HCT116 (cell line): ENCODE measurements at regions not wholly inside any gene's neighbourhood (a gene's known extent, or its start where the extent isn't known, plus 50 kb on each side); places are given as distances from the start of the nearest gene placed in this dataset.

ENCODE experiments used
- ATAC-seq: fragments of 200-7000 bp; cut with Tn5 transposase; 2 replicates; pipeline ENCODE4 v1.9.1; 2020; ENCODE audit warnings: mild to moderate bottlenecking, moderate library complexity
- BruUV-seq: library from RNA; stranded (reverse); fragments of 400-500 nt; replicated peaks from 2 replicates; lab custom pipeline; 2021; lab: Mats Ljungman, UMichigan
- CTCF ChIA-PET: fragments of 300-600 bp; sonication (Branson Sonifier 250); formaldehyde crosslinking; loops from one replicate; lab custom pipeline; 2021; ENCODE audit warnings: antibody characterized with exemption; lab: Charles Lee
- POLR2A ChIA-PET: fragments of 300-600, 350-600 bp; sonication (Branson Sonifier 250); formaldehyde crosslinking; loops from one replicate; lab custom pipeline; 2021; ENCODE audit warnings: antibody characterized with exemption; lab: Charles Lee
- RAD21 ChIA-PET, 2 experiments: fragments of 300-600 bp; sonication (Branson Sonifier 250); formaldehyde crosslinking; loops; one replicate each; lab custom pipeline; 2023; ENCODE audit warnings: low total read pairs in 2 of 2; ENCODE audit not compliant: uncharacterized antibody in 2 of 2, unreplicated experiment in 2 of 2, low non-redundant PET in 1 of 2; lab: Charles Lee
- DNase-seq: peaks from one replicate; pipeline ENCODE4 v3.0.0-alpha.2; 2010; ENCODE audit warnings: low read depth, low spot score
- H2AFZ ChIP-seq: fragments of 200-600 bp; shearing (Covaris generic), sonication (generic); 2 replicates; pipeline ENCODE4 v1.6.1; 2017; ENCODE audit warnings: low read depth, mixed run types, mixed read lengths, antibody characterized with exemption, low read length; ENCODE audit not compliant: poor library complexity, severe bottlenecking
- H3K27ac ChIP-seq: 2 replicates; pipeline ENCODE4 v1.5.1; 2012; ENCODE audit warnings: low read depth, low read length
- H3K27me3 ChIP-seq: fragments of 200-600 bp; sonication (generic); 2 replicates; pipeline ENCODE4 v1.6.1; 2016; ENCODE audit warnings: mixed run types, low read length, mixed read lengths; ENCODE audit not compliant: insufficient read depth
- H3K36me3 ChIP-seq, 2 experiments: fragments of 200-500 bp in 1 of 2; fragments of 200-600 bp in 1 of 2; sonication (Bioruptor generic) in 1 of 2; sonication (generic) in 1 of 2; 2 replicates each; pipeline versions ENCODE4 v1.5.1 to v1.6.1; 2014 to 2016; ENCODE audit warnings: low read length in 2 of 2, inconsistent platforms in 1 of 2, mixed read lengths in 1 of 2, mixed run types in 1 of 2; ENCODE audit not compliant: insufficient read depth in 2 of 2, control insufficient read depth in 1 of 2
- H3K4me1 ChIP-seq, 2 experiments: fragments of 200-600 bp in 1 of 2; sonication (generic) in 1 of 2; 2 replicates each; pipeline versions ENCODE4 v1.5.1 to v1.6.1; 2012 to 2017; ENCODE audit warnings: low read length in 2 of 2, inconsistent platforms in 1 of 2, mild to moderate bottlenecking in 1 of 2, mixed read lengths in 1 of 2, mixed run types in 1 of 2, moderate library complexity in 1 of 2; ENCODE audit not compliant: insufficient read depth in 2 of 2, control insufficient read depth in 1 of 2
- H3K4me2 ChIP-seq: fragments of 200-600 bp; sonication (generic); 2 replicates; pipeline ENCODE4 v1.6.1; 2017; ENCODE audit warnings: mixed run types, low read length, mixed read lengths
- H3K4me3 ChIP-seq, 2 experiments: fragments of 200-600 bp in 1 of 2; sonication (generic) in 1 of 2; replicated peaks in 1 of 2; 2 replicates each; pipeline ENCODE4 v1.5.1; 2011 to 2016; ENCODE audit warnings: low read length in 2 of 2, control low read depth in 1 of 2, low read depth in 1 of 2, mild to moderate bottlenecking in 1 of 2, mixed read lengths in 1 of 2, mixed run types in 1 of 2
- H3K79me2 ChIP-seq: fragments of 200-600 bp; sonication (generic); 2 replicates; pipeline ENCODE4 v1.6.1; 2017; ENCODE audit warnings: mild to moderate bottlenecking, mixed run types, low read length, moderate library complexity, mixed read lengths; ENCODE audit not compliant: insufficient read depth
- H3K9ac ChIP-seq: fragments of 200-600 bp; sonication (generic); 2 replicates; pipeline ENCODE4 v1.6.1; 2016; ENCODE audit warnings: low read length, mixed read lengths
- H3K9me2 ChIP-seq: fragments of 200-600 bp; sonication (generic), shearing (Covaris generic); 2 replicates; pipeline ENCODE4 v1.6.1; 2017; ENCODE audit warnings: mixed run types, mild to moderate bottlenecking, moderate library complexity; ENCODE audit not compliant: insufficient read depth
- H3K9me3 ChIP-seq, 2 experiments: fragments of 200-500 bp in 1 of 2; fragments of 200-600 bp in 1 of 2; sonication (Bioruptor generic) in 1 of 2; sonication (generic) in 1 of 2; 2 replicates each; pipeline ENCODE4 v1.6.1; 2014 to 2017; ENCODE audit warnings: low read length in 2 of 2, mixed read lengths in 2 of 2, inconsistent platforms in 1 of 2, low read depth in 1 of 2, mild to moderate bottlenecking in 1 of 2, mixed run types in 1 of 2, moderate library complexity in 1 of 2; ENCODE audit not compliant: control insufficient read depth in 1 of 2, insufficient read depth in 1 of 2
- H4K20me1 ChIP-seq: fragments of 200-600 bp; sonication (generic), shearing (Covaris generic); 2 replicates; pipeline ENCODE4 v1.6.1; 2017; ENCODE audit warnings: mixed run types, mild to moderate bottlenecking, moderate library complexity; ENCODE audit not compliant: insufficient read depth
- CTCF ChIP-seq, 3 experiments: fragments of 200-600 bp in 1 of 3; sonication (generic) in 1 of 3; IDR thresholded peaks in 2 of 3; conservative IDR thresholded peaks in 1 of 3; 2 replicates each; pipeline ENCODE4 v1.5.1; 2012 to 2017; ENCODE audit warnings: low read depth in 2 of 3, low read length in 2 of 3, antibody characterized with exemption in 1 of 3, borderline replicate concordance in 1 of 3, control low read depth in 1 of 3, mild to moderate bottlenecking in 1 of 3, mixed read lengths in 1 of 3, mixed run types in 1 of 3, moderate library complexity in 1 of 3; ENCODE audit not compliant: insufficient read depth in 1 of 3
- EGR1 ChIP-seq: IDR thresholded peaks from 2 replicates; pipeline ENCODE4 v1.6.1; 2012; ENCODE audit warnings: low read depth
- ELF1 ChIP-seq: IDR thresholded peaks from 2 replicates; pipeline ENCODE4 v1.6.1; 2012; ENCODE audit warnings: low read depth, borderline replicate concordance
- EZH2 ChIP-seq: fragments of 200-600 bp; sonication (generic); IDR thresholded peaks from 2 replicates; pipeline ENCODE4 v1.6.1; 2017; ENCODE audit warnings: antibody characterized with exemption, mixed run types
- FOSL1 ChIP-seq: IDR thresholded peaks from 2 replicates; pipeline ENCODE4 v1.6.1; 2012; ENCODE audit warnings: low read depth
- JUND ChIP-seq: IDR thresholded peaks from 2 replicates; pipeline ENCODE4 v1.6.1; 2012
- REST ChIP-seq: IDR thresholded peaks from 2 replicates; pipeline ENCODE4 v1.6.1; 2012; ENCODE audit warnings: low read depth
- SIN3A ChIP-seq: IDR thresholded peaks from 2 replicates; pipeline ENCODE4 v1.6.1; 2012; ENCODE audit warnings: low read depth
- SRF ChIP-seq: IDR thresholded peaks from 2 replicates; pipeline ENCODE4 v1.6.1; 2012; ENCODE audit warnings: low read depth
- TCF7L2 ChIP-seq: IDR thresholded peaks from 2 replicates; pipeline ENCODE4 v1.7.0; 2011; ENCODE audit warnings: borderline replicate concordance, inconsistent platforms; ENCODE audit not compliant: insufficient read depth, insufficient read length; ENCODE audit errors: extremely low read depth
- YY1 ChIP-seq: IDR thresholded peaks from 2 replicates; pipeline ENCODE4 v1.6.1; 2011; ENCODE audit warnings: low read length, low read depth, moderate library complexity, mild to moderate bottlenecking; ENCODE audit not compliant: insufficient replicate concordance; ENCODE audit errors: extremely low read depth
- ZBTB33 ChIP-seq: IDR thresholded peaks from 2 replicates; pipeline ENCODE4 v1.6.1; 2011; ENCODE audit warnings: mild to moderate bottlenecking, low read length, moderate library complexity; ENCODE audit not compliant: insufficient replicate concordance; ENCODE audit errors: extremely low read depth
- ZFX ChIP-seq: fragments of 450-650 bp; IDR thresholded peaks from 2 replicates; pipeline ENCODE4 v1.6.1; 2017
- ZNF274 ChIP-seq: fragments of 200-500 bp; sonication (Bioruptor generic); IDR thresholded peaks from 2 replicates; pipeline ENCODE4 v1.6.1; 2014; ENCODE audit warnings: mild to moderate bottlenecking, low read depth, low read length, inconsistent platforms
- intact Hi-C: fragments of 100-400 bp; cut with micrococcal nuclease; formaldehyde crosslinking; loops from 2 replicates; pipeline ENCODE4 v1.10.0; 2022
- TF ChIP-seq, protein P1 (sequence below): IDR thresholded peaks from 2 replicates; pipeline ENCODE4 v1.6.1; 2012

- intact Hi-C loops = no loop called here
- ChIA-PET RAD21 (no interaction called here), POLR2A (no interaction called here), CTCF (no interaction called here)
- H3K36me3 ChIP-seq = no peaks in the 10 kb centered on the region
- ATAC-seq (no peak), DNase-seq (no peak)
- BruUV-seq = no TSS peak
- no peaks in the 10 kb centered on the region for H3K27me3 ChIP-seq
- H3K4me1 ChIP-seq = no peaks in the 10 kb centered on the region
- H2AFZ ChIP-seq = no peak overlapping the region
- H3K27ac ChIP-seq = no peak overlapping the region
- no peak overlapping the region for H3K4me2 ChIP-seq
- H3K9me3 ChIP-seq = no peaks in the 10 kb centered on the region
- H3K9me2 ChIP-seq = no peaks in the 10 kb centered on the region
- H4K20me1 ChIP-seq = no peaks in the 10 kb centered on the region
- H3K4me3 ChIP-seq = no peak overlapping the region
- H3K79me2 ChIP-seq = no peaks in the 10 kb centered on the region
- no peak overlapping the region for H3K9ac ChIP-seq
- no peak for TF ChIP-seq EGR1
- TF ChIP-seq, protein P1, sequence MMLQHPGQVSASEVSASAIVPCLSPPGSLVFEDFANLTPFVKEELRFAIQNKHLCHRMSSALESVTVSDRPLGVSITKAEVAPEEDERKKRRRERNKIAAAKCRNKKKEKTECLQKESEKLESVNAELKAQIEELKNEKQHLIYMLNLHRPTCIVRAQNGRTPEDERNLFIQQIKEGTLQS = no peak
- no peak for TF ChIP-seq TCF7L2
- no peak for TF ChIP-seq SRF
- no peak for TF ChIP-seq JUND
- no peak for TF ChIP-seq ZFX
- no peak for TF ChIP-seq YY1
- TF ChIP-seq ZBTB33 = no peak
- TF ChIP-seq FOSL1 = no peak
- TF ChIP-seq REST = no peak
- TF ChIP-seq SIN3A = no peak
- no peak for TF ChIP-seq ZNF274
- TF ChIP-seq EZH2 = no peak
- no peak for TF ChIP-seq CTCF (IDR thresholded peaks at IDR 0.05 in 2 of 3, conservative IDR thresholded peaks at IDR 0.05 in 1 of 3; ENCODE audit: borderline replicate concordance in 1 of 3, insufficient read depth in 1 of 3, low read depth in 2 of 3, low read length in 2 of 3)
- no peak for TF ChIP-seq ELF1
These were observed 195.0 kb upstream of the RGMB start for GRCh38 chr5:98578438-98578837.
